Endothelial cell of umbilical vein (primary cell): ENCODE measurements at regions not wholly inside any gene's neighbourhood (a gene's known extent, or its start where the extent isn't known, plus 50 kb on each side); places are given as distances from the start of the nearest gene placed in this dataset.

Source experiments
- BruUV-seq: library from RNA; stranded (reverse); fragments of 400-500 nt; replicated peaks from 2 replicates; lab custom pipeline; 2021; lab: Mats Ljungman, UMichigan
- CTCF ChIA-PET: fragments of 300-600, 350-600 bp; sonication (Branson Sonifier 250); formaldehyde crosslinking; loops from one replicate; lab custom pipeline; 2021; ENCODE audit warnings: antibody characterized with exemption, inconsistent platforms; lab: Charles Lee
- POLR2A ChIA-PET: fragments of 300-600, 350-600 bp; sonication (Branson Sonifier 250); formaldehyde crosslinking; loops from one replicate; lab custom pipeline; 2021; ENCODE audit warnings: antibody characterized with exemption, inconsistent platforms; lab: Charles Lee
- DNase-seq: peaks from one replicate; pipeline ENCODE4 v3.0.0-alpha.2; 2011; ENCODE audit warnings: low read depth, low spot score
- FAIRE-seq: peaks from 2 replicates; lab custom pipeline; 2011; peaks lifted over from hg19 to GRCh38; lab: Jason Lieb, UNC
- H2AFZ ChIP-seq: 2 replicates; pipeline ENCODE4 v1.6.0; 2012; ENCODE audit warnings: low read depth, low read length, control low read depth, inconsistent platforms
- H3K27ac ChIP-seq: 2 replicates; pipeline ENCODE4 v1.5.1; 2011; ENCODE audit warnings: low read depth, mild to moderate bottlenecking, control low read depth, low read length, moderate library complexity; ENCODE audit not compliant: insufficient read depth
- H3K27me3 ChIP-seq, 2 experiments: 2 replicates each; pipeline versions ENCODE4 v1.6.0 to v1.6.1; 2011; ENCODE audit warnings: low read length in 2 of 2, mixed read lengths in 1 of 2; ENCODE audit not compliant: control insufficient read depth in 2 of 2, insufficient read depth in 2 of 2
- H3K36me3 ChIP-seq, 2 experiments: 2 replicates in 1 of 2; 3 replicates in 1 of 2; pipeline ENCODE4 v1.5.1; 2011; ENCODE audit warnings: low read length in 2 of 2, mild to moderate bottlenecking in 1 of 2, moderate library complexity in 1 of 2; ENCODE audit not compliant: control insufficient read depth in 2 of 2, insufficient read depth in 2 of 2; ENCODE audit errors: extremely low read depth in 1 of 2
- H3K4me1 ChIP-seq: 3 replicates; pipeline ENCODE4 v1.5.1; 2011; ENCODE audit warnings: mild to moderate bottlenecking, low read length; ENCODE audit not compliant: control insufficient read depth, insufficient read depth; ENCODE audit errors: extremely low read depth
- H3K4me2 ChIP-seq: 2 replicates; pipeline ENCODE4 v1.6.1; 2011; ENCODE audit warnings: low read length, control low read depth, mixed read lengths; ENCODE audit not compliant: insufficient read depth
- H3K4me3 ChIP-seq, 3 experiments: fragments of 200-600 bp in 1 of 3; sonication (generic), shearing (Covaris generic) in 1 of 3; replicated peaks in 1 of 3; 2 replicates each; pipeline ENCODE4 v1.5.1; 2011 to 2016; ENCODE audit warnings: control low read depth in 3 of 3, low read length in 3 of 3, mild to moderate bottlenecking in 2 of 3, inconsistent platforms in 1 of 3, low read depth in 1 of 3, moderate library complexity in 1 of 3; ENCODE audit not compliant: insufficient read depth in 1 of 3
- H3K79me2 ChIP-seq: 2 replicates; pipeline ENCODE4 v1.6.0; 2012; ENCODE audit warnings: low read length, inconsistent platforms; ENCODE audit not compliant: control insufficient read depth, insufficient read depth
- H3K9ac ChIP-seq: replicated peaks from 2 replicates; pipeline ENCODE3; 2011; ENCODE audit warnings: low read length, control low read depth; ENCODE audit not compliant: insufficient read depth; ENCODE audit errors: extremely low read depth
- H3K9me1 ChIP-seq: replicated peaks from 3 replicates; pipeline ENCODE4 v1.6.0; 2011; ENCODE audit warnings: mild to moderate bottlenecking, low read length; ENCODE audit not compliant: control insufficient read depth, insufficient read depth; ENCODE audit errors: extremely low read depth
- H3K9me3 ChIP-seq: replicated peaks from 2 replicates; pipeline ENCODE4 v1.5.1; 2012; ENCODE audit warnings: low read length, inconsistent platforms; ENCODE audit not compliant: control insufficient read depth, insufficient read depth
- H4K20me1 ChIP-seq: replicated peaks from 2 replicates; pipeline ENCODE3; 2011; ENCODE audit warnings: mild to moderate bottlenecking, low read length; ENCODE audit not compliant: control insufficient read depth, insufficient read depth; ENCODE audit errors: extremely low read depth
- FOS ChIP-seq: IDR thresholded peaks from 2 replicates; pipeline ENCODE4 v1.6.1; 2011; ENCODE audit warnings: mild to moderate bottlenecking, low read length, moderate library complexity, borderline replicate concordance; ENCODE audit not compliant: insufficient read depth
- GATA2 ChIP-seq: IDR thresholded peaks from 2 replicates; pipeline ENCODE4 v1.7.0; 2011; ENCODE audit warnings: low read depth, mild to moderate bottlenecking, moderate library complexity, mixed read lengths, low read length; ENCODE audit not compliant: insufficient read length, insufficient read depth
- JUN ChIP-seq: IDR thresholded peaks from 2 replicates; pipeline ENCODE4 v1.6.1; 2011; ENCODE audit warnings: borderline replicate concordance, low read depth; ENCODE audit not compliant: insufficient read length, insufficient read depth
- MYC ChIP-seq: IDR thresholded peaks from one replicate; pipeline ENCODE4 v1.6.1; 2011; ENCODE audit warnings: mild to moderate bottlenecking, low read depth, low read length
- POLR2A ChIP-seq: IDR thresholded peaks from 2 replicates; pipeline ENCODE4 v1.6.1; 2012; ENCODE audit warnings: low read depth, mild to moderate bottlenecking, control low read depth, low read length
- POLR2AphosphoS5 ChIP-seq: IDR thresholded peaks from 2 replicates; pipeline ENCODE4 v1.6.1; 2012; ENCODE audit warnings: low read depth, mild to moderate bottlenecking, control low read depth, low read length, moderate library complexity; ENCODE audit not compliant: insufficient read depth
- dilution Hi-C: fragments of 300-500 bp; cut with MboI; formaldehyde crosslinking; loops from one replicate; pipeline ENCODE4 v1.15.0; 2019; ENCODE audit warnings: low sequenced_read_pairs; ENCODE audit not compliant: extremely low pct_ligation_motif_present
- intact Hi-C: fragments of 100-400 bp; cut with micrococcal nuclease; formaldehyde crosslinking; loops from one replicate; pipeline ENCODE4 v1.10.0; 2022
- TF ChIP-seq, protein P1 (sequence below), 2 donors: IDR thresholded peaks; 1 replicate in 1 of 2; 2 replicates in 1 of 2; pipeline ENCODE4 v1.5.1; 2011; ENCODE audit warnings: low read length in 2 of 2, mild to moderate bottlenecking in 2 of 2, moderate library complexity in 2 of 2, control low read depth in 1 of 2, inconsistent platforms in 1 of 2, low read depth in 1 of 2; ENCODE audit not compliant: insufficient read depth in 1 of 2; ENCODE audit errors: extremely low read depth in 1 of 2
- TF ChIP-seq, protein P2 (sequence below): IDR thresholded peaks from 2 replicates; pipeline ENCODE4 v1.6.1; 2011; ENCODE audit not compliant: insufficient read depth, insufficient read length

DNA sequence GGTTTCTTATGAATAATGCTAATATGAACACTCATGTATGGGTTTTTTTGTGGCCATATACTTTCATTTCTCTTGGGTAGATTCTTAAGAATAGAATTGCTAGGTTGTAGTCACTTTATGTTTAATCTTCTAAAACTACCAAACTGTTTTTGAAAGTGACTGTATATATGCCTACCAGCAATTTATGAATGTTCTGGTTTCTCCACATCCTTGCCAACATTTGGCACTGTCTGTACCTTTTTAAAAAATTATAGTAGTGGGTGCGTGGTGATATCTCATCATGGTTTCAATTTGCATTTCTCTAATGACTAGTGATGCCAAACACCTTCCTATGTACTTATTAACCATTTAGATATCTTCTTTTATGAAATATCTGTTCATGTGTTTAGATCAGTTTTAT lies 110.6 kb upstream of the RIOK3 start:
- Histone ChIP-seq H3K4me1 (no peaks in the 10 kb centered on the region), H3K9me3 (no peaks in the 10 kb centered on the region), H3K9ac (no peak overlapping the region), H3K9me1 (no peaks in the 10 kb centered on the region), H3K27ac (no peak overlapping the region), H3K4me2 (no peak overlapping the region), H3K4me3 (no peak overlapping the region), H2AFZ (no peak overlapping the region), H3K36me3 (no peaks in the 10 kb centered on the region), H3K27me3 (no peaks in the 10 kb centered on the region), H3K79me2 (no peaks in the 10 kb centered on the region), H4K20me1 (no peaks in the 10 kb centered on the region)
- no peak for DNase-seq
- dilution Hi-C loops (no loop called here), intact Hi-C loops (no loop called here)
- ChIA-PET CTCF (no interaction called here), POLR2A (no interaction called here)
- TF ChIP-seq POLR2A, result no peak
- TF ChIP-seq, protein P1, sequence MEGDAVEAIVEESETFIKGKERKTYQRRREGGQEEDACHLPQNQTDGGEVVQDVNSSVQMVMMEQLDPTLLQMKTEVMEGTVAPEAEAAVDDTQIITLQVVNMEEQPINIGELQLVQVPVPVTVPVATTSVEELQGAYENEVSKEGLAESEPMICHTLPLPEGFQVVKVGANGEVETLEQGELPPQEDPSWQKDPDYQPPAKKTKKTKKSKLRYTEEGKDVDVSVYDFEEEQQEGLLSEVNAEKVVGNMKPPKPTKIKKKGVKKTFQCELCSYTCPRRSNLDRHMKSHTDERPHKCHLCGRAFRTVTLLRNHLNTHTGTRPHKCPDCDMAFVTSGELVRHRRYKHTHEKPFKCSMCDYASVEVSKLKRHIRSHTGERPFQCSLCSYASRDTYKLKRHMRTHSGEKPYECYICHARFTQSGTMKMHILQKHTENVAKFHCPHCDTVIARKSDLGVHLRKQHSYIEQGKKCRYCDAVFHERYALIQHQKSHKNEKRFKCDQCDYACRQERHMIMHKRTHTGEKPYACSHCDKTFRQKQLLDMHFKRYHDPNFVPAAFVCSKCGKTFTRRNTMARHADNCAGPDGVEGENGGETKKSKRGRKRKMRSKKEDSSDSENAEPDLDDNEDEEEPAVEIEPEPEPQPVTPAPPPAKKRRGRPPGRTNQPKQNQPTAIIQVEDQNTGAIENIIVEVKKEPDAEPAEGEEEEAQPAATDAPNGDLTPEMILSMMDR (IDR thresholded peaks at IDR 0.05; ENCODE audit: extremely low read depth in 1 of 2, insufficient read depth in 1 of 2, low read depth in 1 of 2, low read length in 2 of 2), result no peak
- TF ChIP-seq POLR2AphosphoS5, result no peak
- TF ChIP-seq FOS, result no peak
- TF ChIP-seq GATA2, result no peak
- no peak for TF ChIP-seq MYC
- TF ChIP-seq JUN, result no peak
- BruUV-seq, result no TSS peak
- no peak for FAIRE-seq

DNA sequence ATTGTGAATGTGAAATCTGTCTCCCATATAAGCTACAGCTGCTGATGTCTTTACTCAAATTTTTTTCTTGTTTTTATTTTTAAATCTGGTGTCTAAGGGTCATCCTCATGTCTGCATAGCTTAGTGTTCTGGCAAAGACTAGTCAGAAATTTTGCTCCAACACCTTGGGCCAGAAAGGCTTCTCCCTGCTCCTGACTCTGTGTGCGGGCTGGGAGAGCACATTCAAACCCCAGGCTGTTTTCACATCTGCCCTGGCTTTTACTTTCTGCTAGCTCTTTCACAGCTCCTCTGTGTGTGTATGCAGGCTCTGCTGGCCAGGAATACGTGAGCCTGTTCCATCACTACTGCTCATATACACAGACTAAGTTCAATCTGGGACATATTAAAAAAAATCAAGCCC lies 102.9 kb upstream of the RIOK3 start:
- CTCF ChIA-PET, result interaction anchor here (0.8 kb wide), 1 partner anchor 8 kb away, joined by 4 read pairs; no protein-coding TSS in a partner anchor

More for the DNA sequence above, 102.9 kb upstream of the RIOK3 start:
- no peak overlapping the region for H3K4me3 ChIP-seq
- H3K27ac ChIP-seq, result no peak overlapping the region
- no TSS peak for BruUV-seq
- H3K9me1 ChIP-seq, result no peaks in the 10 kb centered on the region
- no peaks in the 10 kb centered on the region for H3K36me3 ChIP-seq
- H3K4me1 ChIP-seq, result peaks cover 7% of the 10 kb centered on the region
- dilution Hi-C loops (no loop called here), intact Hi-C loops (no loop called here)
- FAIRE-seq (no peak), DNase-seq (no peak)
- TF ChIP-seq, protein P2, sequence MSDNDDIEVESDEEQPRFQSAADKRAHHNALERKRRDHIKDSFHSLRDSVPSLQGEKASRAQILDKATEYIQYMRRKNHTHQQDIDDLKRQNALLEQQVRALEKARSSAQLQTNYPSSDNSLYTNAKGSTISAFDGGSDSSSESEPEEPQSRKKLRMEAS, result no peak
- TF ChIP-seq GATA2 (no peak), FOS (no peak)
- TF ChIP-seq, protein P1 (IDR thresholded peaks at IDR 0.05; ENCODE audit: extremely low read depth in 1 of 2, insufficient read depth in 1 of 2, low read depth in 1 of 2, low read length in 2 of 2), result no peak
- no peaks in the 10 kb centered on the region for H4K20me1 ChIP-seq
- H3K79me2 ChIP-seq, result no peaks in the 10 kb centered on the region
- no peaks in the 10 kb centered on the region for H3K27me3 ChIP-seq
- H3K9me3 ChIP-seq, result no peaks in the 10 kb centered on the region
- H2AFZ ChIP-seq, result no peak overlapping the region
- POLR2A ChIA-PET, result no interaction called here
- no peak overlapping the region for H3K4me2 ChIP-seq
- no peak overlapping the region for H3K9ac ChIP-seq
